ENCODE measurements at regions not wholly inside any gene's neighbourhood (a gene's known extent, or its start where the extent isn't known, plus 50 kb on each side); places are given as distances from the start of the nearest gene placed in this dataset.

- ChIA-PET POLR2A (no interaction called here), CTCF (interaction anchor here (0.8 kb wide), 1 partner anchor 30 kb away, joined by 3 read pairs; no protein-coding TSS in a partner anchor)
- TF ChIP-seq KLF1 (tag by site-specific recombination; IDR thresholded peaks at IDR 0.05) (no peak), SP2 (tag by site-specific recombination; IDR thresholded peaks at IDR 0.05) (no peak), SALL2 (tag by site-specific recombination; IDR thresholded peaks at IDR 0.05; ENCODE audit: borderline replicate concordance) (no peak), ZNF324 (tag by site-specific recombination; IDR thresholded peaks at IDR 0.05) (no peak), KLF10 (tag by site-specific recombination; IDR thresholded peaks at IDR 0.05) (no peak), ZBTB21 (tag by site-specific recombination; IDR thresholded peaks at IDR 0.05) (no peak), WT1 (tag by site-specific recombination; IDR thresholded peaks at IDR 0.05) (no peak), ZNF112 (tag by site-specific recombination; IDR thresholded peaks at IDR 0.05) (no peak), ZNF692 (tag by site-specific recombination; IDR thresholded peaks at IDR 0.05) (no peak), ZBTB20 (tag by site-specific recombination; IDR thresholded peaks at IDR 0.05) (no peak), ZNF776 (tag by site-specific recombination; IDR thresholded peaks at IDR 0.05; ENCODE audit: borderline replicate concordance) (no peak), EGR2 (tag by site-specific recombination; IDR thresholded peaks at IDR 0.05; ENCODE audit: low read depth) (no peak), GLIS2 (tag by site-specific recombination; IDR thresholded peaks at IDR 0.05) (no peak), ZNF133 (tag by site-specific recombination; IDR thresholded peaks at IDR 0.05) (no peak)
- TF ChIP-seq, protein P1, sequence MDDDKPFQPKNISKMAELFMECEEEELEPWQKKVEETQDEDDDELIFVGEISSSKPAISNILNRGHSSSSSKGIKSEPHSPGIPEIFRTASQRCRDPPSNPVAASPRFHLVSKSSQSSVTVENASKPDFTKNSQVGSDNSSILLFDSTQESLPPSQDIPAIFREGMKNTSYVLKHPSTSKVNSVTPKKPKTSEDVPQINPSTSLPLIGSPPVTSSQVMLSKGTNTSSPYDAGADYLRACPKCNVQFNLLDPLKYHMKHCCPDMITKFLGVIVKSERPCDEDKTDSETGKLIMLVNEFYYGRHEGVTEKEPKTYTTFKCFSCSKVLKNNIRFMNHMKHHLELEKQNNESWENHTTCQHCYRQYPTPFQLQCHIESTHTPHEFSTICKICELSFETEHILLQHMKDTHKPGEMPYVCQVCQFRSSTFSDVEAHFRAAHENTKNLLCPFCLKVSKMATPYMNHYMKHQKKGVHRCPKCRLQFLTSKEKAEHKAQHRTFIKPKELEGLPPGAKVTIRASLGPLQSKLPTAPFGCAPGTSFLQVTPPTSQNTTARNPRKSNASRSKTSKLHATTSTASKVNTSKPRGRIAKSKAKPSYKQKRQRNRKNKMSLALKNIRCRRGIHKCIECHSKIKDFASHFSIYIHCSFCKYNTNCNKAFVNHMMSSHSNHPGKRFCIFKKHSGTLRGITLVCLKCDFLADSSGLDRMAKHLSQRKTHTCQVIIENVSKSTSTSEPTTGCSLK (tag by site-specific recombination; IDR thresholded peaks at IDR 0.05): no peak
- no peaks in the 10 kb centered on the region for H3K36me3 ChIP-seq (ENCODE audit: control insufficient read depth in 2 of 2, insufficient read depth in 1 of 2, low read length in 2 of 2)
- 0 out of 2 replicates have a peak, but pooled peaks cover 2% of the 10 kb centered on the region for H3K4me1 ChIP-seq (ENCODE audit: control insufficient read depth, insufficient read depth, low read length)
- no peak overlapping the region for H3K4me3 ChIP-seq (ENCODE audit: low read depth, low read length)
- no peaks in the 10 kb centered on the region for H3K9me3 ChIP-seq (ENCODE audit: control insufficient read depth, insufficient read depth, low read depth, low read length)
- H3K27ac ChIP-seq (ENCODE audit: extremely low read depth, low read depth, low read length): no peak overlapping the region
Measured at GRCh38 chr4:155505321-155505720, 128.6 kb upstream of the MAP9 start.

DNA sequence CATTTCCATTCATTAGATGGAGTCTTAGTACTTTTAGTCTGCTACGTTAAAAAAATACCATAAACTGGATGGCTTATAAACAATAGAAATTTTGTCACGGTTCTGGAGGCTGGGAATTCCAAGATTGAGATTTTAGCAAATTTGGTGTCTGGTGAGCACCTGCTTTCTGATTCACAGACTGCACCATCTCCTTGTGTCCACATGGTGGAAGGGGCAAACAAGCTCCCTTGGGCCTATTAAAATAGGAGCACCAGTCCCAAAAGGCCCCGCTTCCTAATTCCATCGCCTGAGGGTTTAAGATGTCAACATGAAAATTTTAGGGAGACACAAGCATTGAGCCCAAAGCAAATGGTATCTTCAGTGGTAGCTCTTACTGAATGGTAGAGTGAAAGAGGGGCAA, 120.5 kb upstream of the MAP9 start:
- Histone ChIP-seq H3K4me3 (ENCODE audit: low read depth, low read length) (no peak overlapping the region), H3K27ac (ENCODE audit: extremely low read depth, low read depth, low read length) (no peak overlapping the region), H3K4me1 (ENCODE audit: control insufficient read depth, insufficient read depth, low read length) (no peaks in the 10 kb centered on the region), H3K36me3 (ENCODE audit: control insufficient read depth in 2 of 2, insufficient read depth in 1 of 2, low read length in 2 of 2) (no peaks in the 10 kb centered on the region), H3K9me3 (ENCODE audit: control insufficient read depth, insufficient read depth, low read depth, low read length) (no peaks in the 10 kb centered on the region)
- TF ChIP-seq ZNF341 (tag by site-specific recombination; IDR thresholded peaks at IDR 0.05; ENCODE audit: low read depth) (no peak), KLF7 (tag by site-specific recombination; IDR thresholded peaks at IDR 0.05; ENCODE audit: borderline replicate concordance) (no peak), ZNF391 (tag by site-specific recombination; IDR thresholded peaks at IDR 0.05; ENCODE audit: borderline replicate concordance, low read depth) (no peak), PRDM1 (tag by site-specific recombination; IDR thresholded peaks at IDR 0.05) (no peak), ZNF366 (tag by site-specific recombination; conservative IDR thresholded peaks at IDR 0.05) (no peak), WT1 (tag by site-specific recombination; IDR thresholded peaks at IDR 0.05) (no peak), ZFP41 (tag by site-specific recombination; IDR thresholded peaks at IDR 0.05; ENCODE audit: borderline replicate concordance) (no peak), ZNF112 (tag by site-specific recombination; IDR thresholded peaks at IDR 0.05) (no peak), ZNF558 (tag by site-specific recombination; IDR thresholded peaks at IDR 0.05) (no peak), ZNF654 (tag by site-specific recombination; IDR thresholded peaks at IDR 0.05; ENCODE audit: low read depth) (no peak), ZNF248 (tag by site-specific recombination; IDR thresholded peaks at IDR 0.05) (no peak), ZNF530 (tag by site-specific recombination; IDR thresholded peaks at IDR 0.05; ENCODE audit: low read depth) (no peak), ZNF37A (tag by site-specific recombination; IDR thresholded peaks at IDR 0.05) (no peak)
- TF ChIP-seq, protein P2, sequence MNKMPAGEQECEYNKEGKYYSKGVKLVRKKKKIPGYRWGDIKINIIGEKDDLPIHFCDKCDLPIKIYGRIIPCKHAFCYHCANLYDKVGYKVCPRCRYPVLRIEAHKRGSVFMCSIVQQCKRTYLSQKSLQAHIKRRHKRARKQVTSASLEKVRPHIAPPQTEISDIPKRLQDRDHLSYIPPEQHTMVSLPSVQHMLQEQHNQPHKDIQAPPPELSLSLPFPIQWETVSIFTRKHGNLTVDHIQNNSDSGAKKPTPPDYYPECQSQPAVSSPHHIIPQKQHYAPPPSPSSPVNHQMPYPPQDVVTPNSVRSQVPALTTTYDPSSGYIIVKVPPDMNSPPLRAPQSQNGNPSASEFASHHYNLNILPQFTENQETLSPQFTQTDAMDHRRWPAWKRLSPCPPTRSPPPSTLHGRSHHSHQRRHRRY (tag by site-specific recombination; IDR thresholded peaks at IDR 0.05): no peak
- ChIA-PET CTCF (interaction anchor here (0.5 to 0.7 kb wide), 4 partner anchors 10 to 352 kb away, joined by 3 to 5 read pairs (median 3); no protein-coding TSS in a partner anchor), POLR2A (no interaction called here)

Data from HEK293 (cell line).